DND-41 (cell line): ENCODE measurements at regions not wholly inside any gene's neighbourhood (a gene's known extent, or its start where the extent isn't known, plus 50 kb on each side); places are given as distances from the start of the nearest gene placed in this dataset.
"Not testable (repeated sequence)": the region's sequence is repeated elsewhere in the genome, so short reads cannot be mapped to it uniquely, and the experiment has no call there.

Experiments
- ATAC-seq: fragments of 200-7000 bp; cut with Tn5 transposase; 3 replicates; pipeline ENCODE4 v1.9.1; 2021; ENCODE audit warnings: low read depth; ENCODE audit not compliant: insufficient read depth
- DNase-seq: peaks from one replicate; pipeline ENCODE4 v3.0.0-alpha.2; 2020
- H2AFZ ChIP-seq: 2 replicates; pipeline ENCODE4 v1.6.0; 2012; ENCODE audit warnings: low read depth, low read length
- H3K27ac ChIP-seq: 2 replicates; pipeline ENCODE4 v1.5.1; 2012; ENCODE audit warnings: low read length, inconsistent platforms
- H3K27me3 ChIP-seq: fragments of 200-600 bp; sonication (generic); 2 replicates; pipeline ENCODE4 v1.6.0; 2012; ENCODE audit warnings: low read length, mild to moderate bottlenecking, inconsistent platforms; ENCODE audit not compliant: insufficient read depth, poor library complexity
- H3K36me3 ChIP-seq: 2 replicates; pipeline ENCODE4 v1.5.1; 2012; ENCODE audit warnings: low read length, inconsistent platforms; ENCODE audit not compliant: insufficient read depth
- H3K4me1 ChIP-seq: 2 replicates; pipeline ENCODE4 v1.5.1; 2012; ENCODE audit warnings: mild to moderate bottlenecking, low read length; ENCODE audit not compliant: insufficient read depth
- H3K4me2 ChIP-seq: 2 replicates; pipeline ENCODE4 v1.6.0; 2012; ENCODE audit warnings: mild to moderate bottlenecking, moderate library complexity, low read length, inconsistent platforms; ENCODE audit not compliant: insufficient read depth
- H3K4me3 ChIP-seq, 2 experiments: fragments of 200-600 bp in 1 of 2; shearing (Covaris generic) in 1 of 2; 2 replicates each; pipeline ENCODE4 v1.5.1; 2012 to 2016; ENCODE audit warnings: inconsistent platforms in 2 of 2, low read length in 2 of 2, mild to moderate bottlenecking in 2 of 2, low read depth in 1 of 2, moderate library complexity in 1 of 2
- H3K79me2 ChIP-seq: 2 replicates; pipeline ENCODE4 v1.6.0; 2012; ENCODE audit warnings: low read length, inconsistent platforms; ENCODE audit not compliant: insufficient read depth
- H3K9ac ChIP-seq: 2 replicates; pipeline ENCODE4 v1.6.0; 2012; ENCODE audit warnings: low read depth, mild to moderate bottlenecking, inconsistent platforms, low read length, moderate library complexity
- H3K9me3 ChIP-seq: 2 replicates; pipeline ENCODE4 v1.5.1; 2012; ENCODE audit warnings: low read length, moderate library complexity, mild to moderate bottlenecking, inconsistent platforms; ENCODE audit not compliant: insufficient read depth, severe bottlenecking
- H4K20me1 ChIP-seq: 2 replicates; pipeline ENCODE4 v1.6.0; 2012; ENCODE audit warnings: low read length; ENCODE audit not compliant: insufficient read depth
- CTCF ChIP-seq: IDR thresholded peaks from 2 replicates; pipeline ENCODE4 v1.5.1; 2012; ENCODE audit warnings: borderline replicate concordance, low read length, moderate library complexity, mild to moderate bottlenecking; ENCODE audit not compliant: poor library complexity, severe bottlenecking; ENCODE audit errors: extremely low read depth
- EZH2 ChIP-seq: IDR thresholded peaks from 3 replicates; pipeline ENCODE4 v1.6.1; 2012; ENCODE audit warnings: borderline replicate concordance, low read depth, mild to moderate bottlenecking, moderate library complexity, low read length, inconsistent platforms; ENCODE audit not compliant: severe bottlenecking

- Histone ChIP-seq H3K79me2 (no peaks in the 10 kb centered on the region), H3K9me3 (no peaks in the 10 kb centered on the region), H3K4me1 (peaks cover 13% of the 10 kb centered on the region), H3K4me2 (no peak overlapping the region), H3K27ac (no peak overlapping the region), H3K36me3 (peaks cover 73% of the 10 kb centered on the region), H3K4me3 (no peak overlapping the region), H3K27me3 (no peaks in the 10 kb centered on the region), H2AFZ (no peak overlapping the region), H3K9ac (no peak overlapping the region), H4K20me1 (no peaks in the 10 kb centered on the region)
- DNase-seq (no peak), ATAC-seq (no peak)
- TF ChIP-seq EZH2, result no peak
- no peak for TF ChIP-seq CTCF
These were observed 245.0 kb downstream of the UTRN start for GRCh38 chr6:144530118-144530517.

GRCh38 chr6:144532238-144532637 is 247.1 kb downstream of the UTRN start:
- not testable (repeated sequence) for H3K9ac ChIP-seq, H3K4me2 ChIP-seq, H3K27ac ChIP-seq, H3K79me2 ChIP-seq, H3K27me3 ChIP-seq, DNase-seq, H2AFZ ChIP-seq, H3K4me3 ChIP-seq, ATAC-seq, H4K20me1 ChIP-seq, H3K9me3 ChIP-seq
- Histone ChIP-seq H3K4me1 (peaks cover 13% of the 10 kb centered on the region), H3K36me3 (peaks cover 67% of the 10 kb centered on the region)

- Histone ChIP-seq H2AFZ (no peak overlapping the region), H3K9me3 (no peaks in the 10 kb centered on the region), H3K4me2 (no peak overlapping the region), H3K4me1 (peaks cover under 1% of the 10 kb centered on the region; the same call in 1 of the 2 replicates), H3K4me3 (no peak overlapping the region), H4K20me1 (no peaks in the 10 kb centered on the region), H3K79me2 (no peaks in the 10 kb centered on the region), H3K9ac (no peak overlapping the region), H3K36me3 (peaks cover 59% of the 10 kb centered on the region), H3K27ac (no peak overlapping the region), H3K27me3 (no peaks in the 10 kb centered on the region)
- ATAC-seq (no peak), DNase-seq (no peak)
- TF ChIP-seq CTCF (no peak), EZH2 (no peak)
These were observed 249.0 kb downstream of the UTRN start for GRCh38 chr6:144534180-144534579.

- H4K20me1 ChIP-seq, result no peaks in the 10 kb centered on the region
- ATAC-seq, result no peak
- H3K27ac ChIP-seq, result no peak overlapping the region
- DNase-seq, result no peak
- peaks cover 60% of the 10 kb centered on the region for H3K36me3 ChIP-seq
- no peaks in the 10 kb centered on the region for H3K4me1 ChIP-seq
- no peak overlapping the region for H3K4me2 ChIP-seq
- no peak overlapping the region for H3K4me3 ChIP-seq
- H3K9ac ChIP-seq, result no peak overlapping the region
- no peaks in the 10 kb centered on the region for H3K27me3 ChIP-seq
- H3K79me2 ChIP-seq, result no peaks in the 10 kb centered on the region
- no peak overlapping the region for H2AFZ ChIP-seq
- H3K9me3 ChIP-seq, result no peaks in the 10 kb centered on the region
- TF ChIP-seq EZH2 (no peak), CTCF (no peak)
These were observed 250.5 kb downstream of the UTRN start for GRCh38 chr6:144535630-144536029.
